Body of pancreas (tissue), 4 donors: ENCODE measurements at regions not wholly inside any gene's neighbourhood (a gene's known extent, or its start where the extent isn't known, plus 50 kb on each side); places are given as distances from the start of the nearest gene placed in this dataset.

ENCODE experiments used
- POLR2A ChIP-seq, 3 donors: fragments of 450-650 bp; IDR thresholded peaks; one replicate each; pipeline ENCODE4 v1.6.1; 2016; ENCODE audit warnings: antibody characterized with exemption in 3 of 3, mild to moderate bottlenecking in 2 of 3
- TF ChIP-seq, protein P1 (sequence below), 7 experiments: fragments of 450-650 bp in 4 of 7; fragments of 200-600 bp in 3 of 7; sonication (generic) in 3 of 7; IDR thresholded peaks; one replicate each; pipeline ENCODE4 v1.5.1; 2016 to 2019; ENCODE audit warnings: antibody characterized with exemption in 7 of 7

DNA sequence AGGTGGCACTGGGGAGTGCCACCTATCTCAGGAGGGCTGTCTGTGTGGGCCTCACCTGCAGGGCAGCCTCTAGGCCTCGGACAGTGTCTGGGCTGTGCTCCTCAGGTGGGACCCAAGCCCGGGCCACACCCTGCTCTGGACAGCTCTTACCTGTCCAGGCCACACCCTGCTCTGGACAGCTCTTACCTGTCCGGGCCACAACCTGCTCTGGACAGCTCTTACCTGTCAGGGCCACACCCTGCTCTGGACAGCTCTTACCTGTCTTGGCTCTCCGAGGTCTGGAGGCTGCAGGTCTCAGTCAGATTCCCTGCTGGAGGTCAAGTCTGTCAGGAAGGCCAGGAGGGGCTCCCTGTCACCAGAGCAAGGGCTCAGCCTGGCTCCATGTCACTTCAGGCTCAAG is 80.6 kb downstream of the LINGO1 start:
- TF ChIP-seq, protein P1, sequence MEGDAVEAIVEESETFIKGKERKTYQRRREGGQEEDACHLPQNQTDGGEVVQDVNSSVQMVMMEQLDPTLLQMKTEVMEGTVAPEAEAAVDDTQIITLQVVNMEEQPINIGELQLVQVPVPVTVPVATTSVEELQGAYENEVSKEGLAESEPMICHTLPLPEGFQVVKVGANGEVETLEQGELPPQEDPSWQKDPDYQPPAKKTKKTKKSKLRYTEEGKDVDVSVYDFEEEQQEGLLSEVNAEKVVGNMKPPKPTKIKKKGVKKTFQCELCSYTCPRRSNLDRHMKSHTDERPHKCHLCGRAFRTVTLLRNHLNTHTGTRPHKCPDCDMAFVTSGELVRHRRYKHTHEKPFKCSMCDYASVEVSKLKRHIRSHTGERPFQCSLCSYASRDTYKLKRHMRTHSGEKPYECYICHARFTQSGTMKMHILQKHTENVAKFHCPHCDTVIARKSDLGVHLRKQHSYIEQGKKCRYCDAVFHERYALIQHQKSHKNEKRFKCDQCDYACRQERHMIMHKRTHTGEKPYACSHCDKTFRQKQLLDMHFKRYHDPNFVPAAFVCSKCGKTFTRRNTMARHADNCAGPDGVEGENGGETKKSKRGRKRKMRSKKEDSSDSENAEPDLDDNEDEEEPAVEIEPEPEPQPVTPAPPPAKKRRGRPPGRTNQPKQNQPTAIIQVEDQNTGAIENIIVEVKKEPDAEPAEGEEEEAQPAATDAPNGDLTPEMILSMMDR (IDR thresholded peaks at IDR 0.05): no peak
- no peak for TF ChIP-seq POLR2A (IDR thresholded peaks at IDR 0.05)
